Astrocyte (in vitro differentiated cells and primary cell): ENCODE measurements at regions not wholly inside any gene's neighbourhood (a gene's known extent, or its start where the extent isn't known, plus 50 kb on each side); places are given as distances from the start of the nearest gene placed in this dataset.

Source experiments
- DNase-seq: peaks from one replicate; pipeline ENCODE4 v3.0.0-alpha.2; 2010; ENCODE audit warnings: low read depth
- FAIRE-seq: peaks from 2 replicates; lab custom pipeline; 2011; peaks lifted over from hg19 to GRCh38; lab: Jason Lieb, UNC
- H2AFZ ChIP-seq: 2 replicates; pipeline ENCODE4 v1.6.0; 2012; ENCODE audit warnings: low read depth, low read length, inconsistent platforms
- H3K27ac ChIP-seq: 2 replicates; pipeline ENCODE4 v1.5.1; 2011; ENCODE audit warnings: low read depth, low read length, inconsistent platforms
- H3K27me3 ChIP-seq: 2 replicates; pipeline ENCODE4 v1.6.0; 2011; ENCODE audit warnings: low read length, inconsistent platforms; ENCODE audit not compliant: insufficient read depth
- H3K36me3 ChIP-seq: 2 replicates; pipeline ENCODE4 v1.5.1; 2011; ENCODE audit warnings: low read length, inconsistent platforms; ENCODE audit not compliant: insufficient read depth
- H3K4me1 ChIP-seq: 2 replicates; pipeline ENCODE4 v1.5.1; 2011; ENCODE audit warnings: low read length, inconsistent platforms; ENCODE audit not compliant: insufficient read depth
- H3K4me2 ChIP-seq: 2 replicates; pipeline ENCODE4 v1.6.0; 2012; ENCODE audit warnings: low read length, inconsistent platforms
- H3K4me3 ChIP-seq: 2 replicates; pipeline ENCODE4 v1.5.1; 2011; ENCODE audit warnings: low read depth, mild to moderate bottlenecking, low read length, inconsistent platforms; ENCODE audit not compliant: insufficient read depth
- H3K79me2 ChIP-seq: 2 replicates; pipeline ENCODE4 v1.6.0; 2012; ENCODE audit warnings: mild to moderate bottlenecking, low read length, inconsistent platforms; ENCODE audit not compliant: insufficient read depth
- H3K9ac ChIP-seq: 2 replicates; pipeline ENCODE4 v1.6.0; 2012; ENCODE audit warnings: mild to moderate bottlenecking, low read length, inconsistent platforms
- H3K9me3 ChIP-seq: 2 replicates; pipeline ENCODE4 v1.5.1; 2012; ENCODE audit warnings: low read depth, mild to moderate bottlenecking, low read length, inconsistent platforms; ENCODE audit not compliant: insufficient read depth
- H4K20me1 ChIP-seq: 2 replicates; pipeline ENCODE4 v1.6.0; 2012; ENCODE audit warnings: low read length, inconsistent platforms; ENCODE audit not compliant: insufficient read depth
- H3K27ac Mint-ChIP-seq: one replicate; pipeline ENCODE4 v1.8.0; 2021; ENCODE audit warnings: mild to moderate bottlenecking, mixed read lengths; ENCODE audit not compliant: unreplicated experiment
- H3K27me3 Mint-ChIP-seq: one replicate; pipeline ENCODE4 v1.8.0; 2021; ENCODE audit warnings: low read depth, mixed read lengths; ENCODE audit not compliant: unreplicated experiment
- H3K36me3 Mint-ChIP-seq: one replicate; pipeline ENCODE4 v1.8.0; 2021; ENCODE audit warnings: low read depth, mixed read lengths; ENCODE audit not compliant: unreplicated experiment
- H3K4me1 Mint-ChIP-seq: one replicate; pipeline ENCODE4 v1.8.0; 2021; ENCODE audit warnings: low read depth, mixed read lengths; ENCODE audit not compliant: unreplicated experiment
- H3K4me3 Mint-ChIP-seq: one replicate; pipeline ENCODE4 v1.8.0; 2021; ENCODE audit warnings: mild to moderate bottlenecking, moderate library complexity, mixed read lengths; ENCODE audit not compliant: unreplicated experiment
- H3K9me3 Mint-ChIP-seq: one replicate; pipeline ENCODE4 v1.8.0; 2021; ENCODE audit warnings: mild to moderate bottlenecking, mixed read lengths; ENCODE audit not compliant: unreplicated experiment
- EZH2 ChIP-seq: IDR thresholded peaks from 2 replicates; pipeline ENCODE4 v1.6.1; 2012; ENCODE audit warnings: mild to moderate bottlenecking, low read length, inconsistent platforms; ENCODE audit not compliant: insufficient read depth
- TF ChIP-seq, protein P1 (sequence below): IDR thresholded peaks from 2 replicates; pipeline ENCODE4 v1.5.1; 2011; ENCODE audit warnings: low read depth, mild to moderate bottlenecking, inconsistent platforms, low read length, moderate library complexity; ENCODE audit not compliant: insufficient read depth

GRCh38 chrX:30008031-30008430 is 207.3 kb upstream of the MAGEB2 start:
- Mint-ChIP-seq H3K36me3 (no peaks in the 10 kb centered on the region), H3K4me3 (no peak overlapping the region), H3K27me3 (no peaks in the 10 kb centered on the region), H3K9me3 (no peaks in the 10 kb centered on the region), H3K4me1 (no peaks in the 10 kb centered on the region), H3K27ac (no peak overlapping the region)
- FAIRE-seq (no peak), DNase-seq (no peak)
- no peak overlapping the region for H3K9ac ChIP-seq
- TF ChIP-seq EZH2 = no peak
- TF ChIP-seq, protein P1, sequence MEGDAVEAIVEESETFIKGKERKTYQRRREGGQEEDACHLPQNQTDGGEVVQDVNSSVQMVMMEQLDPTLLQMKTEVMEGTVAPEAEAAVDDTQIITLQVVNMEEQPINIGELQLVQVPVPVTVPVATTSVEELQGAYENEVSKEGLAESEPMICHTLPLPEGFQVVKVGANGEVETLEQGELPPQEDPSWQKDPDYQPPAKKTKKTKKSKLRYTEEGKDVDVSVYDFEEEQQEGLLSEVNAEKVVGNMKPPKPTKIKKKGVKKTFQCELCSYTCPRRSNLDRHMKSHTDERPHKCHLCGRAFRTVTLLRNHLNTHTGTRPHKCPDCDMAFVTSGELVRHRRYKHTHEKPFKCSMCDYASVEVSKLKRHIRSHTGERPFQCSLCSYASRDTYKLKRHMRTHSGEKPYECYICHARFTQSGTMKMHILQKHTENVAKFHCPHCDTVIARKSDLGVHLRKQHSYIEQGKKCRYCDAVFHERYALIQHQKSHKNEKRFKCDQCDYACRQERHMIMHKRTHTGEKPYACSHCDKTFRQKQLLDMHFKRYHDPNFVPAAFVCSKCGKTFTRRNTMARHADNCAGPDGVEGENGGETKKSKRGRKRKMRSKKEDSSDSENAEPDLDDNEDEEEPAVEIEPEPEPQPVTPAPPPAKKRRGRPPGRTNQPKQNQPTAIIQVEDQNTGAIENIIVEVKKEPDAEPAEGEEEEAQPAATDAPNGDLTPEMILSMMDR = no peak
- H3K4me2 ChIP-seq = no peak overlapping the region
- H3K79me2 ChIP-seq = no peaks in the 10 kb centered on the region
- no peak overlapping the region for H2AFZ ChIP-seq
- no peak overlapping the region for H3K27ac ChIP-seq
- H3K4me1 ChIP-seq = no peaks in the 10 kb centered on the region
- H4K20me1 ChIP-seq = no peaks in the 10 kb centered on the region
- H3K36me3 ChIP-seq = no peaks in the 10 kb centered on the region
- H3K9me3 ChIP-seq = no peaks in the 10 kb centered on the region
- H3K4me3 ChIP-seq = no peak overlapping the region
- no peaks in the 10 kb centered on the region for H3K27me3 ChIP-seq

DNA sequence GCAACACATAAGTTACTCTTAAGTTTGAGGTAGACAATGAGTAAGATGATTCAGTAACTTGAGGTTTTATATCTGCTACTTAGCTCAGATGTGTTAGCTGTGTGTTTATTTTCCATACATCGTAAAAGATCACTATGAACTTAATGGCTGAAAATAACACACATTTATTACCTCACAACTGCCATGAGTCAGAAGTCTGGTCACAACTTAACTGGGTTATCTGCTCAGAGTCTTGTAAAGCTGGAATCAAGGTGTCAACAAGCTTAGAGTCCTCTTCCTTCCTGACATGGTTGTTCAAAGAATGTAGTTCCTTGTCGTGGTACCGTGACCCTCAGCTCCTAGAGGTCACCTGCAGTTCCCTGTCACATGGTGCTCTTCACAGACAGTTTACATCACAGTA is 204.9 kb upstream of the MAGEB2 start:
- no peak overlapping the region for H3K27ac Mint-ChIP-seq

DNA sequence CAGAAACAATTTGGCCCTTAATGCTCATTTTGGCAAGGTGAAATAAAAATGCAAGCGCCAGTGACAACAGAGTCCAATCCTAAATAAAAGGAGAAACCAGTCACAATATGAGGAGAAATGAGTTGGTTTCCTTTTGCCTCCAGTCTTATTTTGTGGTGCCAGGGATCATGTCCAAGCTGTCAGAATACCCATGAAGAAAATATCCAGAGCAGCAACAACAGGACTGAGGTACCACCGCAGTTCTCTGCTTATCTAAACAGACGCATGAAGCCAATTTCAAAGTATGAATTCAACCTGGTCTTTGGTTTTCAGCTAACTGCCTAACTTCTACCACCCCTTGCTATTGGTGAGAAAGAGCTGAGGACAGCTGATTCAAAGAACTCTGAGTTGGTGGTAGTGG is 199.9 kb upstream of the MAGEB2 start:
- Mint-ChIP-seq H3K9me3 (peaks cover 4% of the 10 kb centered on the region), H3K4me3 (no peak overlapping the region), H3K27me3 (no peaks in the 10 kb centered on the region), H3K36me3 (no peaks in the 10 kb centered on the region), H3K27ac (no peak overlapping the region), H3K4me1 (no peaks in the 10 kb centered on the region)
- Histone ChIP-seq H3K4me3 (no peak overlapping the region), H3K9ac (no peak overlapping the region), H3K36me3 (no peaks in the 10 kb centered on the region), H3K4me2 (no peak overlapping the region), H4K20me1 (no peaks in the 10 kb centered on the region), H3K4me1 (no peaks in the 10 kb centered on the region), H3K79me2 (no peaks in the 10 kb centered on the region), H2AFZ (no peak overlapping the region), H3K27me3 (no peaks in the 10 kb centered on the region), H3K9me3 (no peaks in the 10 kb centered on the region), H3K27ac (no peak overlapping the region)
- TF ChIP-seq, protein P1 = no peak
- no peak for TF ChIP-seq EZH2
- FAIRE-seq (no peak), DNase-seq (no peak)

More for the DNA sequence above, 204.9 kb upstream of the MAGEB2 start:
- Histone ChIP-seq H3K79me2 (no peaks in the 10 kb centered on the region), H3K27me3 (no peaks in the 10 kb centered on the region), H2AFZ (no peak overlapping the region), H3K9ac (no peak overlapping the region), H4K20me1 (no peaks in the 10 kb centered on the region), H3K4me2 (no peak overlapping the region), H3K36me3 (no peaks in the 10 kb centered on the region), H3K27ac (no peak overlapping the region), H3K4me1 (no peaks in the 10 kb centered on the region), H3K9me3 (no peaks in the 10 kb centered on the region), H3K4me3 (no peak overlapping the region)
- TF ChIP-seq, protein P1 = no peak
- no peak for TF ChIP-seq EZH2
- Mint-ChIP-seq H3K9me3 (peaks cover 4% of the 10 kb centered on the region), H3K4me3 (no peak overlapping the region), H3K36me3 (no peaks in the 10 kb centered on the region), H3K27me3 (no peaks in the 10 kb centered on the region), H3K4me1 (no peaks in the 10 kb centered on the region)
- no peak for DNase-seq
- FAIRE-seq = peak; percentile 73
